Epithelial cell of esophagus (primary cell): ENCODE measurements at regions not wholly inside any gene's neighbourhood (a gene's known extent, or its start where the extent isn't known, plus 50 kb on each side); places are given as distances from the start of the nearest gene placed in this dataset.

ENCODE experiments used
- DNase-seq: peaks from one replicate; pipeline ENCODE4 v3.0.0; 2010; ENCODE audit warnings: low read depth
- H3K4me3 ChIP-seq: 2 replicates; pipeline ENCODE4 v1.5.1; 2011; ENCODE audit warnings: mild to moderate bottlenecking, low read length, control low read depth
- CTCF ChIP-seq: IDR thresholded peaks from 2 replicates; pipeline ENCODE4 v1.5.1; 2011; ENCODE audit warnings: low read depth, mild to moderate bottlenecking, low read length, control low read depth, inconsistent platforms; ENCODE audit not compliant: insufficient read depth; ENCODE audit errors: missing control alignments

- no peak overlapping the region for H3K4me3 ChIP-seq
- no peak for DNase-seq
- TF ChIP-seq CTCF = no peak
Measured at GRCh38 chr2:121133551-121134319, 151.3 kb downstream of the TFCP2L1 start.

DNA sequence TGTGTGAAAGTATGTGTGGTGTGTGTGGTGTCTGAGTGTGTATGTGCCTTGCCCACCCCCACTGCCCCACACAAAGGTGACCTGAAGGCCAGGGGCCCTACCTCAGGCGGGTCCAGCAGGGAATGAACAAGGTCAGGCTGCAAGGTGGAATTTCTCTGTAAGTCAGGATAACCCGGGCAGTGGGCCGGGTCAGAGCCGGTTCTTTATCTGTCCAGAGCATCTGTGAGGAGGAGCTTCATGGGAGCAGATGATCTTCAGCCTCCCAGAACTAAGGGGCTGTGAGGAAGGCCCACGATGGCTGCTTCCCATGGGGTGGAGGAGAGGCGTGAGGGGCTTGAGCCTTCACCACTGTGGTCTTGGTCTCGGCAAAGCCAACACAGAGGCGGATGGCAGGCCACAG lies 150.3 kb downstream of the TFCP2L1 start:
- no peak for DNase-seq
- no peak for TF ChIP-seq CTCF

DNA sequence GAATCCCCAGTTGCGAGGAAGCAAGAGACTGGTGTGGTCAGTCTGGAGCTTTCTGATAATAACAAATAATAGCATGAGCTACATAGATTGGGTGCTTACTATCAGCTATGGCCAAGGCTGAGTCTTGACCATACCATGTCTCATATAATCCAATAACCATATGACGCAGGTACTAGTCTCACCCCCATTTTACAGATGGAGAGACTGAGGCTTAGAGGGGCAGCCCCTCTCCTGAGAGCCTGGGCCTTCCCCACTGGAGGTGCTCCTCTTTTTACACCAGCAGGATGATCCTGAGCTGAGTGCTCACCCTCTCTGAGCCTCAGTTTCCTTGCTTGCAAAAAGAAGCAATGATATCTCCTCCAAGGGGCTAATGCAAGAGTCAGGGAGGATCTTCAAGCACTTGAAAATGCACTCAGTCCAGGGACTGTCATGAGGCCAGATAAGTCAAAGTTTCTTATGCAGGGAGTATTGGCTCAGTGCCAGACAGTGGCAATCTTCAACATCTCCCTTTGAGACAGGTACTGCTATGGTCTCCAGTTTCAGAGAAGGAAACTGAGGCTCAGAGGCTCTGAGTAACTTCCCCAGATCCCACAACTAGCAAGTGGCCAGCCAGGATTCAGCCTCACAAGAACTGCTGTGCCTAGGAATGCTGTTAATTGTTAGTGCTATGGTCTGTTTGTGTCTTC lies 149.7 kb downstream of the TFCP2L1 start:
- no peak for DNase-seq
- no peak for TF ChIP-seq CTCF

More for the DNA sequence above, 150.3 kb downstream of the TFCP2L1 start:
- no peak overlapping the region for H3K4me3 ChIP-seq

GRCh38 chr2:121136323-121136722 lies 148.7 kb downstream of the TFCP2L1 start:
- TF ChIP-seq CTCF = no peak
- no peak for DNase-seq
- H3K4me3 ChIP-seq = no peak overlapping the region

More for the DNA sequence above, 149.7 kb downstream of the TFCP2L1 start:
- no peak overlapping the region for H3K4me3 ChIP-seq

DNA sequence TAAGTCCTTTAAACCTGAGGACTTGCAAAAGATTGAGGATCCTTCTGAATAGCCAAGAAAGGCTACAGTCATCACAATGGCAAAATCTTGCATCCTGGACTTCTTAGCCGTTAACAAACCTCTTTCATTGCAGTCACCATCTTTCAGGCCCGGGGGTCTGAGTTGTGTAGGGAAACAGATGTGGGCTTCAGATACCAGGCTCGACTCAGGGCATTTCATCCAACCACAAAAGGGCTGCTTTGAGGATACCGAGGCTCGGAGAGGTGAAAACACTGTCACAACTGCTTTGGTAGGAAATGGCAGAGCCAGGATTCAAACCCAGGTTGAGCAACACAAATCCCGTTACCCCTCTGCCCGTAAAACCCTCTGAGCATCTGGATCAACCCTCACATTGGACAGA lies 147.4 kb downstream of the TFCP2L1 start:
- DNase-seq = no peak
- H3K4me3 ChIP-seq = no peak overlapping the region
- no peak for TF ChIP-seq CTCF

DNA sequence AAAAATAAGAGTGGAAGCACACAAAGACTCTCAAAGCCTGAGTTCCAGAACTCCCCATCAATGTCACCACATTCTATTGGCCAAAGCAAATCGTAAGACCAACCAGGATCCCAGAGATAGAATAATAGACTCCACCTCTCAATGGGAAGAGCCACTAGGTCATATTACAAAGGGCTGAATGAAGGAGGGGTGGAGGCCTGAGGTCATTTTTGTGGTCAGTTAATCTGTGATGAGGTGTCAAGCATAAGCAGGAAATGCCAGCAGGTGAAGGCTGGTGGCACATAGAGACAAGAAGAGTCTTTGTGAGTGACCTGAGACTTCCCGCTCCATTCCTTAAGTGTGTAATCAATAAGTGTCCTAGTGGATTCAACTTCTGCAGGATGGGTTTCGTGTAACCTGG lies 144.3 kb downstream of the TFCP2L1 start:
- no peak for DNase-seq
- H3K4me3 ChIP-seq = no peak overlapping the region
- TF ChIP-seq CTCF = no peak

- no peak for DNase-seq
- TF ChIP-seq CTCF = no peak
- H3K4me3 ChIP-seq = no peak overlapping the region
Measured at GRCh38 chr2:121142452-121142851, 142.6 kb downstream of the TFCP2L1 start.
